Transverse colon (tissue), 4 donors: ENCODE measurements at regions not wholly inside any gene's neighbourhood (a gene's known extent, or its start where the extent isn't known, plus 50 kb on each side); places are given as distances from the start of the nearest gene placed in this dataset.

Experiments
- DNase-seq: peaks from one replicate; pipeline ENCODE4 v3.0.0-alpha.2; 2019
- H3K27ac ChIP-seq, 4 donors: fragments of 200-600 bp; sonication (generic); 2 replicates each; pipeline ENCODE4 v1.5.1; 2016 to 2018; ENCODE audit warnings: inconsistent platforms in 4 of 4
- H3K27me3 ChIP-seq: fragments of 200-600 bp; sonication (generic); 2 replicates; pipeline ENCODE4 v1.5.1; 2017; ENCODE audit warnings: inconsistent platforms
- H3K36me3 ChIP-seq, 4 donors: fragments of 200-600 bp; sonication (generic); 2 replicates each; pipeline ENCODE4 v1.5.1; 2017 to 2019; ENCODE audit warnings: inconsistent platforms in 4 of 4
- H3K4me1 ChIP-seq, 4 donors: fragments of 200-600 bp; sonication (generic); 2 replicates each; pipeline ENCODE4 v1.5.1; 2017 to 2020; ENCODE audit warnings: inconsistent platforms in 4 of 4
- H3K4me3 ChIP-seq, 4 donors: fragments of 200-600 bp; sonication (generic); 1 replicate in 1 of 4; 2 replicates in 3 of 4; pipeline versions ENCODE4 v1.5.1 to v1.6.1; 2017 to 2019; ENCODE audit warnings: inconsistent platforms in 4 of 4
- H3K9me3 ChIP-seq, 2 donors: fragments of 200-600 bp; sonication (generic); 2 replicates each; pipeline ENCODE4 v1.5.1; 2017 to 2019; ENCODE audit warnings: inconsistent platforms in 2 of 2
- EP300 ChIP-seq: sonication (generic); formaldehyde crosslinking; IDR thresholded peaks from one replicate; pipeline ENCODE4 v1.6.1; 2017; ENCODE audit warnings: antibody characterized with exemption, low read depth
- POLR2A ChIP-seq: fragments of 450-650 bp; IDR thresholded peaks from one replicate; pipeline ENCODE4 v1.6.1; 2016; ENCODE audit warnings: antibody characterized with exemption, mild to moderate bottlenecking, moderate library complexity
- POLR2AphosphoS5 ChIP-seq, 3 donors: sonication (generic); formaldehyde crosslinking; IDR thresholded peaks; one replicate each; pipeline ENCODE4 v1.6.1; 2016; ENCODE audit warnings: antibody characterized with exemption in 3 of 3
- WGBS, 2 donors: methylation state at CpG; one replicate each; pipeline ENCODE4 v1.1.5; 2018; ENCODE audit warnings: low coverage in 1 of 2; 5-methylcytosine and 5-hydroxymethylcytosine counted together
- in situ Hi-C, 4 donors: fragments of 200-750 bp; cut with MboI; loops; one replicate each; pipeline versions ENCODE4 v1.15.0 to v1.15.1; 2017; ENCODE audit warnings: low sequenced_read_pairs in 3 of 4, low pct_ligation_motif_present in 1 of 4, low pct_unique_long_range_greater_than_20kb in 1 of 4
- intact Hi-C: fragments of 100-400 bp; cut with DNase I; formaldehyde crosslinking; loops from one replicate; pipeline ENCODE4 v1.15.1; 2023; ENCODE audit warnings: low total_unique reads
- TF ChIP-seq, protein P1 (sequence below), 5 experiments: fragments of 200-600 bp in 3 of 5; fragments of 450-650 bp in 2 of 5; sonication (generic) in 3 of 5; IDR thresholded peaks; 1 replicate in 2 of 5; 2 replicates in 3 of 5; pipeline ENCODE4 v1.5.1; 2016 to 2017; ENCODE audit warnings: antibody characterized with exemption in 5 of 5, inconsistent platforms in 3 of 5, mild to moderate bottlenecking in 2 of 5, moderate library complexity in 1 of 5

DNA sequence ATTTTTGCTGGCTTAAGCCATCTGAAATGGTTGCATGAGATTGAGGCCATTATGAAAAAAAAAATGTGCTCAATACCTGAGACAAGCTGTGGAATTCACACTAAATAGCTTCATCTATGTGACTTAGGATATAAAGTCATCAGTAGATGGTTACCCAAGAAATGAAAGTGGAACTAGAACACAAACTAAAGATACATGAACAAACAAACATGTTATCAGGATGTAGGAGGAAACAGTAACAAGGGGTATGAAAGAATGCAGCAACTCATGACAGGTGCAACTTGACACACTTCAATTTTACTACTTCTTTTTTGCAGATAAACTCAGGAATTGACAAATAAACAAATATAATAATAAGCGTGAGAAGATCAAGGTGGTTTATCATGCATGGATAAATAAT, 155.0 kb downstream of the WT1 start:
- Histone ChIP-seq H3K36me3 (no peaks in the 10 kb centered on the region), H3K4me3 (no peak overlapping the region), H3K9me3 (no peaks in the 10 kb centered on the region), H3K27me3 (no peaks in the 10 kb centered on the region), H3K27ac (no peak overlapping the region), H3K4me1 (no peaks in the 10 kb centered on the region)
- intact Hi-C loops: no loop called here
- TF ChIP-seq POLR2A (no peak), EP300 (no peak), POLR2AphosphoS5 (IDR thresholded peaks at IDR 0.05) (no peak)
- TF ChIP-seq, protein P1, sequence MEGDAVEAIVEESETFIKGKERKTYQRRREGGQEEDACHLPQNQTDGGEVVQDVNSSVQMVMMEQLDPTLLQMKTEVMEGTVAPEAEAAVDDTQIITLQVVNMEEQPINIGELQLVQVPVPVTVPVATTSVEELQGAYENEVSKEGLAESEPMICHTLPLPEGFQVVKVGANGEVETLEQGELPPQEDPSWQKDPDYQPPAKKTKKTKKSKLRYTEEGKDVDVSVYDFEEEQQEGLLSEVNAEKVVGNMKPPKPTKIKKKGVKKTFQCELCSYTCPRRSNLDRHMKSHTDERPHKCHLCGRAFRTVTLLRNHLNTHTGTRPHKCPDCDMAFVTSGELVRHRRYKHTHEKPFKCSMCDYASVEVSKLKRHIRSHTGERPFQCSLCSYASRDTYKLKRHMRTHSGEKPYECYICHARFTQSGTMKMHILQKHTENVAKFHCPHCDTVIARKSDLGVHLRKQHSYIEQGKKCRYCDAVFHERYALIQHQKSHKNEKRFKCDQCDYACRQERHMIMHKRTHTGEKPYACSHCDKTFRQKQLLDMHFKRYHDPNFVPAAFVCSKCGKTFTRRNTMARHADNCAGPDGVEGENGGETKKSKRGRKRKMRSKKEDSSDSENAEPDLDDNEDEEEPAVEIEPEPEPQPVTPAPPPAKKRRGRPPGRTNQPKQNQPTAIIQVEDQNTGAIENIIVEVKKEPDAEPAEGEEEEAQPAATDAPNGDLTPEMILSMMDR (IDR thresholded peaks at IDR 0.05): no peak
- 51 to 64% methylated on average over 1 of the region's 1 CpG for WGBS, 2 donors
- in situ Hi-C loops: no loop called here
- DNase-seq: no peak

DNA sequence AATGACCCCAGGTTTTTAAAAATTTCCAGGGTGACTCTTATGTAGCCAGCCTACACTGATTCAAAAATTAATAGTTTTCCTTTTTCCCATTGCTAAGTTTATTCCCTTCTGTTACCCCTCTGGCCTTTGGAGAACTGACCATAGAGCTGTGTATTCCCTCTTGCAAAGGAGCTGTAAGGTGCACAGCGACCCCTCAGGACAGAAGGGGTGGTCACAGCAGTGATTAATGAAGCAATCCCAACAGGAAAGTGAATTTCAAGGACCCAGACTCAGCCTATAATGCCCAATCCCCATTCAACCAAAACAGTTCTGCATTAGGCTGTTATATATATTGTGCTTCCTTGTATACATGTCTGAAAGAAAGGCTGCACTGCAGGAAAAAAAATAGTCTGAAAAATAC, 147.1 kb downstream of the WT1 start:
- Histone ChIP-seq H3K27ac (no peak overlapping the region), H3K27me3 (no peaks in the 10 kb centered on the region), H3K4me3 (no peak overlapping the region), H3K9me3 (no peaks in the 10 kb centered on the region), H3K36me3 (no peaks in the 10 kb centered on the region), H3K4me1 (no peaks in the 10 kb centered on the region)
- no peak for DNase-seq
- intact Hi-C loops (no loop called here), in situ Hi-C loops (no loop called here)
- TF ChIP-seq, protein P1 (IDR thresholded peaks at IDR 0.05): no peak
- TF ChIP-seq POLR2A: no peak
- no peak for TF ChIP-seq POLR2AphosphoS5 (IDR thresholded peaks at IDR 0.05)
- TF ChIP-seq EP300: no peak
- 22 to 25% methylated on average over 1 of the region's 1 CpG for WGBS, 2 donors

DNA sequence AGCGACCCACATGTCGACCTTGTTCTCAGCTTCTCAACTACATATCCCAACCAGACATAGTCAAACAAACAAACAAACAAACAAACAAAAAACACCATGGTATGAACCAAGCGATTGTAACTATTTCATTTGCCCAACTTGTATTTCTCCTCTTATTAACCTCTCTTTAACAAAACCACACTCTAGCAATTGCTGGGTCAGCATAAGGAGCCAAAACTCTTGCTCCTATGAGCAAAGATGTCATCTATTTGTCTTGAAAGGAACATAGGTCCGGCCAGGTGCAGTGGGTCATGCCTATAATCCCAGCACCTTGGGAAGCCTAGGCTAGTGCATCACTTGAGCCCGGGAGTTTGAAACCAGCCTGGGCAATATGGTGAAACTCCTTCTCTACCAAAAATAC, 145.6 kb downstream of the WT1 start:
- no peaks in the 10 kb centered on the region for H3K27me3 ChIP-seq
- 56 to 81% methylated on average over 3 to 5 of the region's 5 CpGs for WGBS, 2 donors
- intact Hi-C loops (no loop called here), in situ Hi-C loops (no loop called here)
- TF ChIP-seq, protein P1 (IDR thresholded peaks at IDR 0.05): no peak
- TF ChIP-seq POLR2A (no peak), EP300 (no peak), POLR2AphosphoS5 (IDR thresholded peaks at IDR 0.05) (no peak)
- no peak overlapping the region for H3K4me3 ChIP-seq
- no peaks in the 10 kb centered on the region for H3K9me3 ChIP-seq
- H3K27ac ChIP-seq: no peak overlapping the region
- H3K4me1 ChIP-seq: no peaks in the 10 kb centered on the region
- H3K36me3 ChIP-seq: no peaks in the 10 kb centered on the region
- no peak for DNase-seq

DNA sequence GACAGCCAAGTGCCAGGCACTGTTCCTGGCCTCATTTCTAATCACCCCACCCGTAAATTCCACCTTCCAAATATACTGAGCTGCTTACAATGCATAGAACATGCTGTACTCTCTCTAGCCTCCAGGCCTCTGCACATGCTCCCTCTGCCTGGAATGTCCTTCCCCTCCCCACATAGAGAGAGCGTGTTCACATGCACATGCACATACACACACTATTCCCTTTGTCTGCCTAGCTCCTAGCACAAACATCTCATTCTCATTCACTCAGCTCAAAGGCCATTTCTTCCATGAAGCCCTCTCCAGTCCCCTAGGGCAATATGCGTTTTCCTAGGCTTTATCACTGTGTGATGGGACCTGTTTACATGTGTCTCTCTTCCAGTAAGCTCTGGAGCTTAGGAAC, 144.6 kb downstream of the WT1 start:
- TF ChIP-seq, protein P1 (IDR thresholded peaks at IDR 0.05): no peak
- Histone ChIP-seq H3K27ac (no peak overlapping the region), H3K27me3 (no peaks in the 10 kb centered on the region), H3K36me3 (no peaks in the 10 kb centered on the region), H3K4me3 (no peak overlapping the region), H3K9me3 (no peaks in the 10 kb centered on the region), H3K4me1 (no peaks in the 10 kb centered on the region)
- intact Hi-C loops: no loop called here
- in situ Hi-C loops: no loop called here
- WGBS, 2 donors: 57 to 60% methylated on average over 2 to 3 of the region's 3 CpGs
- DNase-seq: no peak
